Astrocyte (in vitro differentiated cells and primary cell): ENCODE measurements at regions not wholly inside any gene's neighbourhood (a gene's known extent, or its start where the extent isn't known, plus 50 kb on each side); places are given as distances from the start of the nearest gene placed in this dataset.
"Not testable (repeated sequence)": the region's sequence is repeated elsewhere in the genome, so short reads cannot be mapped to it uniquely, and the experiment has no call there.

Experiments used
- EZH2 ChIP-seq: IDR thresholded peaks from 2 replicates; pipeline ENCODE4 v1.6.1; 2012; ENCODE audit warnings: mild to moderate bottlenecking, low read length, inconsistent platforms; ENCODE audit not compliant: insufficient read depth
- TF ChIP-seq, protein P1 (sequence below): IDR thresholded peaks from 2 replicates; pipeline ENCODE4 v1.5.1; 2011; ENCODE audit warnings: low read depth, mild to moderate bottlenecking, inconsistent platforms, low read length, moderate library complexity; ENCODE audit not compliant: insufficient read depth

DNA sequence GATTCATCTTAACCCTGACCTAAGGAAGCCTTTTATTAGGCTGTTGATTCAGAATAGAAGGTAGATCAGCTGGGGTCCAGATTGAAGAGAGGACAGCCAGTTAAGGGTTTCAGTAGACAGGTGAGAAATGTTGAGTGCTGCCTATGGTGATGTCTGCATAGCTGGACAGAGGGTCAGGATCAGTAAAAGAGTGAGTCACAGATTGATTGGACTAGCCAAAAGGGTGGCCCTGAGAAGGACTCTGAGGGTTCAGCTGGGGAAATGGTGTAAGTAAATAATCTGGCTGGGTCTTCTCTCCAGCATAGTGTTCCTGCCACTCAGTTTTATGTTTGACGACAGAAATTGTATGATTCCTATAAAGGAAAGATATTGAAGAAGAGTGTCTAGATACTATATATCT lies 227.7 kb downstream of the RTP5 start:
- TF ChIP-seq, protein P1, sequence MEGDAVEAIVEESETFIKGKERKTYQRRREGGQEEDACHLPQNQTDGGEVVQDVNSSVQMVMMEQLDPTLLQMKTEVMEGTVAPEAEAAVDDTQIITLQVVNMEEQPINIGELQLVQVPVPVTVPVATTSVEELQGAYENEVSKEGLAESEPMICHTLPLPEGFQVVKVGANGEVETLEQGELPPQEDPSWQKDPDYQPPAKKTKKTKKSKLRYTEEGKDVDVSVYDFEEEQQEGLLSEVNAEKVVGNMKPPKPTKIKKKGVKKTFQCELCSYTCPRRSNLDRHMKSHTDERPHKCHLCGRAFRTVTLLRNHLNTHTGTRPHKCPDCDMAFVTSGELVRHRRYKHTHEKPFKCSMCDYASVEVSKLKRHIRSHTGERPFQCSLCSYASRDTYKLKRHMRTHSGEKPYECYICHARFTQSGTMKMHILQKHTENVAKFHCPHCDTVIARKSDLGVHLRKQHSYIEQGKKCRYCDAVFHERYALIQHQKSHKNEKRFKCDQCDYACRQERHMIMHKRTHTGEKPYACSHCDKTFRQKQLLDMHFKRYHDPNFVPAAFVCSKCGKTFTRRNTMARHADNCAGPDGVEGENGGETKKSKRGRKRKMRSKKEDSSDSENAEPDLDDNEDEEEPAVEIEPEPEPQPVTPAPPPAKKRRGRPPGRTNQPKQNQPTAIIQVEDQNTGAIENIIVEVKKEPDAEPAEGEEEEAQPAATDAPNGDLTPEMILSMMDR: not testable (repeated sequence)
- TF ChIP-seq EZH2: not testable (repeated sequence)
